Occipital lobe (tissue), 1 donor: ENCODE measurements at regions not wholly inside any gene's neighbourhood (a gene's known extent, or its start where the extent isn't known, plus 50 kb on each side); places are given as distances from the start of the nearest gene placed in this dataset.
"Not testable (repeated sequence)": the region's sequence is repeated elsewhere in the genome, so short reads cannot be mapped to it uniquely, and the experiment has no call there.

Experiments used
- DNase-seq: peaks from one replicate; lab custom pipeline; 2025; lab: John Stamatoyannopoulos, UW

- DNase-seq, result not testable (repeated sequence)
Observed at GRCh38 chr5:34096033-34096432, 53.0 kb upstream of the C1QTNF3 start.

DNA sequence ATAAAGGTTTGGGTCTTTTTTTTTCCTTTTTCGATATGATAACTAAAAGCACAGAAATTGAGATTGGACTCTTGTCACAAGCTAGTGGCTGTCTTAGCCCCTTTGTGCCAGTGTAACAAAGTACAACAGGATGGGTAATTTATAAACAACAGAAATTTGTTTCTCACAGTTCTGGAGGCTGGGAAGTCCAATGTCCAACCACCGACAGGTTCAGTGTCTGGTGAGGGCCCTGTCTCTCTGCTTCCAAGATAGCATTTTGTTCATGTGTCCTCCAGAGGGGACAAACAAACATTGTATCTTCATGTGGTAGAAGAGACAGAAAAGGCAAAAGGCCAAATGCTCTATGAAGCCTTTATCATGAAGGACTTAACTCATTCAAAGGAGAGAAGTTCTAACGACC lies 56.9 kb upstream of the C1QTNF3 start:
- not testable (repeated sequence) for DNase-seq

GRCh38 chr5:34101567-34101966 lies 58.6 kb upstream of the C1QTNF3 start:
- DNase-seq, result not testable (repeated sequence)

DNA sequence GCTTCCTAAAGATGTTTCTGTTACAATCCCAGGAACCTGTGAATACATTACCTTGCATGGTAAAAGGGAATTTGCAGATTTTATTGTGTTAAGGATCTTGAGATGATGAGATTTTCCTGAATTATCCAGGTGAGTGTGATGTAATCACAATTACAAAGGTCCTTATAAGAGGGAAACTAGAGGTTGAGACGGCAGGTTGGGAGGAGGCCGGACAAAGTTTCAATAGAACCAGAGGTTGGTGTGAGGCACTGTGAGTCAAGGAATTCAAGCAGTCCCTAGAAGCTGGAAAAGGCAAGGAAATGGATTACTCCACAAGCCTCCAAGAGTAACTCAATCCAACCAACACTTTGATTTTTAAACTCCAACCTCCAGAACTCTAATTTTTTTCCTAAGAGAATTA lies 65.9 kb upstream of the C1QTNF3 start:
- not testable (repeated sequence) for DNase-seq

- DNase-seq, result not testable (repeated sequence)
Observed at GRCh38 chr5:34124280-34124679, 81.3 kb upstream of the C1QTNF3 start.

DNA sequence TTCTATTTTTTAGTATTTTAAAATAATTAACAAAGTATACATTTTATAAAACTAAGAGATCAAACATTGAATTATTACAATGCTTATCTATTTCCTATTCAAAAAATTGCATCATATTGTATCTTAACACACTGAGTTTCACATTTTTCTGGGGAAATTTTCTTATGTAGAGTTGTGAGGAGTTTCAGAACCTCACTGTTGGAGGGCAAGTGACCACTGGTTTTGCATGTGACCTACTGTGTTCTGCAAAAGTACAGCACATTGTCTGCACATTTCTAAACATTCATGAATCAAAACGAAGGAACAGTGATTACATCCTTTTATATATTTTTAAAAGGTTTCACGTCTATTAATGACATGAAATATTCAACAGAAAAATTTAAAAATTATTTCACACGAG lies 82.3 kb upstream of the C1QTNF3 start:
- DNase-seq, result not testable (repeated sequence)

GRCh38 chr5:34126741-34127140 lies 83.7 kb upstream of the C1QTNF3 start:
- not testable (repeated sequence) for DNase-seq

GRCh38 chr5:34127818-34128217 lies 84.8 kb upstream of the C1QTNF3 start:
- not testable (repeated sequence) for DNase-seq

DNA sequence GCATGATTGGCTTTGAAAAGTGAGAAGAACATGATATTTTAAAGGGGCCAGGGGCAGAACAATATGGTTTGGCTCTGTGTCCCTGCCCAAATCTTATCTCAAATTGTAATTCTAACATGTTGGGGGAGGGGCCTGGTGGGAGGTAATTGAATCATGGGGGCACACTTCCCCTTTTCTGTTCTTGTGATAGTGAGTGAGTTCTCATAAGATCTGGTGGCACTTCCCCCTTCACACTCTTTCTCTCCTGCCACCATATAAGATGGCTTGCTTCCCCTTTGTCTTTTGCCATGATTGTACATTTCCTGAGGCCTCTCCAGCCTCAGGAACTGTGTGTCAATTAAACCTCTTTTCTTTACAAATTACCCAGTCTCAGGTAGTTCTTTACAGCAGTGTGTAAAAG lies 85.9 kb upstream of the C1QTNF3 start:
- not testable (repeated sequence) for DNase-seq

DNA sequence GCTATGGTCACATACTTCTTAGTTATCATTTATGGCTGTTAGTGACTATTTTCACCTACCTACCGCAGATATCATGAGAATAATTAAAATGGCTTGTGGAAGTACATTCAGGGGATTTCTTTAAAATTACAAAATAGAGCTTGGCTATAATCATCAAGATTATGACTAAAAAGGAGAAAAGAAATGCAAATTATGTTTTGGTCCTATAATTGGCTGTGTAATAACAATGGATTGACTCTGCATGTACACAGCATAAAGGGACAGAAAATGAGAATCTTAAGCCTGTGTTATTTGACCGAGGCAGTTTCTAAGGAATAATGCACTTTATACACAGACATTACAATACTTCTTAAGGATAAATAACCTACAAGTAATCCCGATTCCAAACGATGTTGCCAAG lies 112.0 kb upstream of the C1QTNF3 start:
- not testable (repeated sequence) for DNase-seq

DNA sequence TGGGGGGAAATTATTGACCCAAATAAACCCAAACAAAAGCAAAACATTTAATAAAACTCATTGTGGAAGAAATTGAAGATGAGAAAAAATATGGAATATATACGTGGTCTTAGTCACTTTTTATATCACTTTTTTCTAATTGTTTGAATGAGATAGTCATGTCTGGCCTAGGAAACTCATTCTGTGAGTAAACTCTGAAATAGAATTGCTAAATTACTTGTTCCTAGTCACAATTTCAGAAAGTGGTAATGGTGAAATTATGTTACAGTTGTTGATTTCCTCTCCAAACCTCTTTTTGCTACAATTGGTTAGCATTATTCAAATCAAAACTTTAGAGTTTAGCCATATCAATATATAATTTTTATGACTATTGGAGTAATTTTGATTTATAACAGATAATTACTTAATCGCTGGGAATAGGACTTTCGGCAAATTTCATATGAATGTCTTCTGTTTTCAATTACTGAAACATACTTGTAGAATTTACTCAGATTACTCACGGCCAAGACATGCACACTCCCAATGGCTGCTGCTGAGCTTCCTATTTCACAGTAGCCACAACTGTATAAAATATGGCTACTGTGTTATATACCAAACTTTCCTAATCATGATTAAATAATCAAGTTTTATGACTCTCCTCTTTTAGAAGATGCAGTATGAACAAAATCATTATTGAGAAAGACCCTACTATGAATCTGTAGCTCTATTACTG lies 113.8 kb upstream of the C1QTNF3 start:
- not testable (repeated sequence) for DNase-seq

DNA sequence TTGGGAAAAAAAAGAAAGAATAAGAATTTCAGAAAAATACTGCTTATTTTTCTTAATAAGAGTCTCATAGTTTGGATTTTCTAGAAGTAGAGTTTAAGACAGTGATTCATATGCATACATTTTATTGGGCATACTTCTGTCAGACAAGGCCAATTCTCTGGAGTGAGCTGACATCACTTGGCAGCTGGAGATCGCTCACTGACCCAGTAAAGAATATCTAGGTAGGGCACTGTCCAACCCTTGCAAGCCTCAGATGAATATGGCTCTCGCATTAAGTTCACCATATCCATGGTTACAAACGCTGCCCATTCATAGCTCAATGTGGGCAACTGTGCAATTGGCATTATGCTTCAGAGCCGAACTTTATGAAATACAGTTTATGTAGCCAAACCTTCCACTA lies 117.9 kb upstream of the C1QTNF3 start:
- DNase-seq, result not testable (repeated sequence)

DNA sequence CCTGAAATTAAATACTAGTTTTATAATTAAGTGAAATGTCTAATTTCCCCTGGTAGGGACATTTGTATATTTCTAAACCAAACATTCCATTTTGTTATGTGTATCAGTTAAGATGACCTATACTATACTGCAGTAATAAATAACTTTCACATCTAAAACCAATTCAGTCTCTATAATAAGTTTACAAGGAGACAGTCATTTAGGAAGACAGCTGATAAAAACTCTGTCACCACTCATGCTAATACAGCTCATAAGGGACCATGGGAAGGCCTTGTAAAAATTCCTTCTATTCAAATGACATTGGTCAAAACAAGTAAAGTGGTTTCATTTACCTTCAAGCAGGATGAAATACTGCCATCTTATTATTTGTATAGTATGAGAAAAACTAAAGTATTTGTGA lies 128.4 kb upstream of the C1QTNF3 start:
- DNase-seq, result not testable (repeated sequence)

DNA sequence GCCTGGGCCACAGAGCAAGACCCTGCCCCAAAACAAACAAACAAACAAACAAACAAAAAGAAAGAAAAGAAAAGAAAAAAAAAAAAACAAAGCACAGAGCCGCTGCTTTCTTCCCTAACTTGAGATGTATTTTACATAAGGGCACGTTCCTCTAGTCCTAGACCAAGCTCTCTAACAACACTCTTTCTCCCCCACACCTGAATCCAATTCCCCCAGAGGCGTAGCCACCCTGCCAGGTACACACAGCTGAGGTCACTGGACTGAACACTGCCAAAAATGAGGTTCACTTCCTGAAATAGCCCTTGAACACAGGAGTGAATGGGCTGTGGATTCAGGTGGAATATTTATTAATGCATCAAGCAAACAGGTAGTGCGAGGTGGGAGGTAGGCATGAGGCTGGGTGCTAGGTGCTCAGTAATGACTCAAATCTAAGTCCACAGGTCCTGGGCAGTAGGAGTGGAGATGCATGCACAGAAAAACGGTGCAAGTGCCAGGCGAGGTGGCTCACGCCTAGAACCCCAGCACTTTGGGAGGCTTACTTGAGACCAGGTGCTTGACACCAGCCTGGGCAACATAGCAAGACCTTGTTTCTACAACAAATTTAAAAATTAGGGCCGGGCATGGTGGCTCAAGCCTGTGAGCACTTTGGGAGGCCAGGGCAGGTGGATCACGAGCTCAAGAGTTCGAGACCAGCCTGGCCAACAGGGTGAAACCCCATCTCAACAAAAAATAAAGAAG lies 136.6 kb upstream of the C1QTNF3 start:
- DNase-seq, result not testable (repeated sequence)

- DNase-seq, result not testable (repeated sequence)
Observed at GRCh38 chr5:34180225-34180624, 137.2 kb upstream of the C1QTNF3 start.

GRCh38 chr5:34180940-34181614 lies 138.1 kb upstream of the C1QTNF3 start:
- not testable (repeated sequence) for DNase-seq

GRCh38 chr5:34185005-34185404 lies 142.0 kb upstream of the C1QTNF3 start:
- DNase-seq, result not testable (repeated sequence)

DNA sequence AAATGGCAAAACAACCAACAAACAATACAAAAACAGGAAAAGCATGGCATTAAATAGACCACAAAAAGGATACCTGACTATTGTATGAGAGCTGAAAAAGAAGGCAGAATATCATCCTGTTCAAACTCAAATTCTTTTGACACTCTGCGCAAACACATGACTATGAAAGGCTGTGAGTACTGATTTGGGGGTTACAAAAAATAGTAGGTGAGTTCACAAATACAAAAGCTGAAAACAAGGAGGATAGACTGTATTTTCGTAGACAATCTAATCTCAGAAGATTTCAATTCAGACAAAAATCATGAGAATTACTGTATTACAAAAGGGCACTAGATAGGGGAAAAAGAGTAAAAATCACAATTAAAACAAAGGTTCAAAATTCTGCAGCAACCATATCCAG lies 142.6 kb upstream of the C1QTNF3 start:
- not testable (repeated sequence) for DNase-seq

DNA sequence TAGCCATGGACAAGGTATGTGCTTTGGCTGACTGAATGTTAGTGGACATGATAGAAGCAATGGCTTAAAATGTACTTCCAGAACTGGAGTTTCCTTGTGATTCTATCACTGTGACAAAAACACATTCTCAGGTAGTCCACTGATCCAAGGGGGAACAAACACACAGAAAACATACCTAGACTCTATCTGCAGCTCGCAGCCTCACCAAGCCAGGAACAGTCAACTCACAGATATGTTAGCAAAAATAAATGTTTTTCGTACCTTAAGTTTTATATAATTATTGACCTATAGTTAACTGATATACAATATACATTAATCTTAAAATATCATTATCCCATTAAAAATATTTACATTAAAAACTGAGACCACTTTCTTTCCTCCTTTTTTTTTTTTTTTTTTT lies 143.1 kb upstream of the C1QTNF3 start:
- DNase-seq, result not testable (repeated sequence)

DNA sequence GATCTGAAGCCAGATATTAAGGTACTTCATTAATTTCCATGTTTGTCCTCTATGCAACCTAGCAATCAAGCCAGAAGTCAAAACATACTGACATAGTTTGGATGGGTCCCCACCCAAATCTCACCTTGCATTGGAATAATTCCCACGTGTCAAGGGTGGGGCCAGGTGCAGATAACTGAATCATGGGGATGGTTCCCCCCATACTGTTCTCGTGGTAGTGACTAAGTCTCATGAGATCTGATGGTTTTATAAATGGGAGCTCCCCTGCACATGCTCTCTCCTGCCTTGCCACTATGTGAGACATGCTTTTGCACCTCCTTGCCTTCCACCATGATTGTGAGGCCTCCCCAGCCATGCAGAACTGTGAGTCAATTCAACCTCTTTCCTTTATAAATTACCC lies 143.9 kb upstream of the C1QTNF3 start:
- not testable (repeated sequence) for DNase-seq

DNA sequence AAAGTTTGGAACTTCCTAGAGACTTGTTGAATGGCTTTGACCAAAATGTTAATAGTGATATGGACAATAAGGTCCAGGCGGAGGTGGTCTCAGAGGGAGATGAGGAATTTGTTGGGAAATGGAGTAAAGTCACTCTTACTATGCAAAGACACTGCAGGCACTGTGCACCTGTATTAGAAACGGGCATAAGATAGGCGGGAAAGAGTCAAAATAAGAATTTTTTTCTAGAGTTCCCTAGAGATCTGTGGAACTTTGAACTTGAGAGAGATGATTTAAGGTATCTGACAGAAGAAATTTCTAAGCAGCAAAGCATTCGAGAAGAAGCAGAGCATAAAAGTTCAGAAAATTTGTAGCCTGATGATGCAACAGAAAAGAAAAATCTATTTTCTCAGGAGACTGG lies 144.4 kb upstream of the C1QTNF3 start:
- not testable (repeated sequence) for DNase-seq
